GM04504 (cell line): ENCODE measurements at regions not wholly inside any gene's neighbourhood (a gene's known extent, or its start where the extent isn't known, plus 50 kb on each side); places are given as distances from the start of the nearest gene placed in this dataset.

Experiments used
- DNase-seq: peaks from one replicate; pipeline ENCODE4 v3.0.0-alpha.2; 2012; ENCODE audit warnings: low read depth

GRCh38 chr4:128484896-128485295, 197.3 kb upstream of the PGRMC2 start:
- DNase-seq: no peak

GRCh38 chr4:128483816-128484215, 196.2 kb upstream of the PGRMC2 start:
- peak; percentile 64 for DNase-seq

- no peak for DNase-seq
These were observed 195.4 kb upstream of the PGRMC2 start for GRCh38 chr4:128483041-128483440.

- DNase-seq: no peak
These were observed 194.3 kb upstream of the PGRMC2 start for GRCh38 chr4:128481752-128482480.

GRCh38 chr4:128480945-128481344, 193.3 kb upstream of the PGRMC2 start:
- no peak for DNase-seq

- no peak for DNase-seq
These were observed 189.9 kb upstream of the PGRMC2 start for GRCh38 chr4:128477540-128477939.

- DNase-seq: no peak
These were observed 188.0 kb upstream of the PGRMC2 start for GRCh38 chr4:128475597-128475996.

- no peak for DNase-seq
These were observed 184.0 kb upstream of the PGRMC2 start for GRCh38 chr4:128471576-128471975.

- no peak for DNase-seq
These were observed 183.0 kb upstream of the PGRMC2 start for GRCh38 chr4:128470492-128471053.

GRCh38 chr4:128468123-128468989, 180.7 kb upstream of the PGRMC2 start:
- DNase-seq: peak; percentile 98

- no peak for DNase-seq
These were observed 177.9 kb upstream of the PGRMC2 start for GRCh38 chr4:128465523-128465922.

- no peak for DNase-seq
These were observed 175.4 kb upstream of the PGRMC2 start for GRCh38 chr4:128463006-128463405.

GRCh38 chr4:128462103-128462783, 174.6 kb upstream of the PGRMC2 start:
- DNase-seq: no peak

- peak; percentile 53 for DNase-seq
These were observed 173.9 kb upstream of the PGRMC2 start for GRCh38 chr4:128461291-128462102.

- DNase-seq: no peak
These were observed 171.9 kb upstream of the PGRMC2 start for GRCh38 chr4:128459547-128459946.

GRCh38 chr4:128458816-128459215, 171.2 kb upstream of the PGRMC2 start:
- DNase-seq: no peak

- DNase-seq: no peak
These were observed 170.1 kb upstream of the PGRMC2 start for GRCh38 chr4:128457726-128458125.

- no peak for DNase-seq
These were observed 168.6 kb upstream of the PGRMC2 start for GRCh38 chr4:128456171-128456570.

- DNase-seq: no peak
These were observed 167.9 kb upstream of the PGRMC2 start for GRCh38 chr4:128455480-128455879.

- DNase-seq: no peak
These were observed 167.3 kb upstream of the PGRMC2 start for GRCh38 chr4:128454881-128455280.

GRCh38 chr4:128454281-128454871, 166.8 kb upstream of the PGRMC2 start:
- peak; percentile 86 for DNase-seq
